HepG2 (cell line): ENCODE measurements at regions not wholly inside any gene's neighbourhood (a gene's known extent, or its start where the extent isn't known, plus 50 kb on each side); places are given as distances from the start of the nearest gene placed in this dataset.

Experiments used
- ATAC-seq: fragments of 200-7000 bp; cut with Tn5 transposase; 3 replicates; pipeline ENCODE4 v1.9.1; 2020; ENCODE audit warnings: mild to moderate bottlenecking, moderate library complexity
- BruUV-seq: library from RNA; stranded (reverse); fragments of 400-500 nt; replicated peaks from 2 replicates; lab custom pipeline; 2021; lab: Mats Ljungman, UMichigan
- CTCF ChIA-PET: fragments of 300-600 bp; formaldehyde crosslinking; extraction: SDS; loops from one replicate; lab custom pipeline; 2021; ENCODE audit warnings: low total read pairs, inconsistent platforms, low intra/inter-chr PET ratio; lab: Yijun Ruan, JAX
- POLR2A ChIA-PET: fragments of 350-600 bp; sonication (Branson Sonifier 250); formaldehyde crosslinking; loops from one replicate; lab custom pipeline; 2020; ENCODE audit warnings: antibody characterized with exemption, inconsistent platforms; lab: Yijun Ruan, JAX
- DNase-seq: peaks from one replicate; pipeline ENCODE4 v3.0.0-alpha.2; 2015; ENCODE audit warnings: low spot score
- FAIRE-seq: peaks from 3 replicates; lab custom pipeline; 2011; peaks lifted over from hg19 to GRCh38; lab: Jason Lieb, UNC
- H2AFZ ChIP-seq: one replicate; pipeline ENCODE4 v1.6.1; 2011; ENCODE audit warnings: low read length, inconsistent platforms
- H3K27ac ChIP-seq: fragments of 300-600 bp; 3 replicates; pipeline ENCODE4 v1.8.0; 2011; ENCODE audit warnings: mixed run types, mild to moderate bottlenecking, mixed read lengths, low read length, inconsistent platforms; ENCODE audit not compliant: insufficient read depth; ENCODE audit errors: extremely low read length
- H3K27me3 ChIP-seq, 2 experiments: fragments of 200-600 bp in 1 of 2; 2 replicates in 1 of 2; 3 replicates in 1 of 2; pipeline versions ENCODE4 v1.6.0 to v1.8.0; 2011; ENCODE audit warnings: low read length in 2 of 2, mild to moderate bottlenecking in 2 of 2, moderate library complexity in 2 of 2, inconsistent platforms in 1 of 2; ENCODE audit not compliant: insufficient read depth in 2 of 2, control insufficient read depth in 1 of 2
- H3K36me3 ChIP-seq, 2 experiments: fragments of 200-600 bp in 1 of 2; replicated peaks in 1 of 2; 2 replicates in 1 of 2; 3 replicates in 1 of 2; pipeline versions ENCODE4 v1.5.1 to v1.8.0; 2011; ENCODE audit warnings: low read length in 2 of 2, inconsistent platforms in 1 of 2; ENCODE audit not compliant: insufficient read depth in 2 of 2, control insufficient read depth in 1 of 2
- H3K4me1 ChIP-seq: 2 replicates; pipeline ENCODE4 v1.5.1; 2012; ENCODE audit warnings: low read length, inconsistent platforms; ENCODE audit not compliant: insufficient read depth
- H3K4me2 ChIP-seq: 2 replicates; pipeline ENCODE4 v1.6.0; 2011; ENCODE audit warnings: low read depth, low read length, inconsistent platforms
- H3K4me3 ChIP-seq, 3 experiments: fragments of 200-600 bp in 1 of 3; sonication (generic), shearing (Covaris generic) in 1 of 3; replicated peaks in 1 of 3; 2 replicates each; pipeline ENCODE4 v1.5.1; 2011 to 2016; ENCODE audit warnings: low read length in 3 of 3, inconsistent platforms in 2 of 3, low read depth in 2 of 3, mild to moderate bottlenecking in 2 of 3, control low read depth in 1 of 3, mixed read lengths in 1 of 3; ENCODE audit not compliant: insufficient read depth in 1 of 3
- H3K79me2 ChIP-seq: one replicate; pipeline ENCODE4 v1.6.1; 2011; ENCODE audit warnings: low read length, inconsistent platforms; ENCODE audit not compliant: insufficient read depth
- H3K9ac ChIP-seq: 2 replicates; pipeline ENCODE4 v1.6.0; 2011; ENCODE audit warnings: mild to moderate bottlenecking, low read depth, low read length, inconsistent platforms; ENCODE audit not compliant: insufficient read depth
- H3K9me3 ChIP-seq: 2 replicates; pipeline ENCODE4 v1.5.1; 2012; ENCODE audit warnings: mild to moderate bottlenecking, low read length
- H4K20me1 ChIP-seq: 2 replicates; pipeline ENCODE4 v1.6.0; 2011; ENCODE audit warnings: inconsistent platforms, mild to moderate bottlenecking, low read length, moderate library complexity; ENCODE audit not compliant: insufficient read depth
- ATAD3A ChIP-seq: sonication (generic); formaldehyde crosslinking; IDR thresholded peaks from 2 replicates; pipeline ENCODE4 v1.4.0; 2020; ENCODE audit warnings: missing genetic modification reagents
- ERF ChIP-seq: IDR thresholded peaks from 2 replicates; pipeline ENCODE4 v1.6.1; 2018; ENCODE audit warnings: missing biosample characterization, missing genetic modification reagents
- ETV6 ChIP-seq: sonication (generic); formaldehyde crosslinking; conservative IDR thresholded peaks from 2 replicates; pipeline ENCODE4 v1.4.0; 2020; ENCODE audit warnings: missing genetic modification reagents
- HCFC1 ChIP-seq: fragments of 150-350 bp; IDR thresholded peaks from 2 replicates; pipeline ENCODE4 v1.6.1; 2014; ENCODE audit warnings: low read depth, low read length
- HDAC1 ChIP-seq: sonication (generic); formaldehyde crosslinking; IDR thresholded peaks from 2 replicates; pipeline ENCODE4 v1.5.1; 2020; ENCODE audit warnings: mild to moderate bottlenecking, missing genetic modification reagents
- HNF4A ChIP-seq: sonication (generic); formaldehyde crosslinking; IDR thresholded peaks from 2 replicates; pipeline ENCODE4 v1.4.0; 2020; ENCODE audit warnings: missing genetic modification reagents
- KDM6A ChIP-seq: IDR thresholded peaks from 2 replicates; pipeline ENCODE4 v1.6.1; 2016; ENCODE audit warnings: low read depth
- MEIS2 ChIP-seq: sonication (generic); formaldehyde crosslinking; IDR thresholded peaks from 2 replicates; pipeline ENCODE4 v1.9.0; 2021; ENCODE audit warnings: mild to moderate bottlenecking, missing genetic modification reagents
- SAP130 ChIP-seq: IDR thresholded peaks from 2 replicates; pipeline ENCODE4 v1.6.1; 2016; ENCODE audit warnings: low read depth
- ZBTB7A ChIP-seq: sonication (generic); formaldehyde crosslinking; IDR thresholded peaks from 2 replicates; pipeline ENCODE4 v1.8.0; 2022; ENCODE audit warnings: mild to moderate bottlenecking, missing genetic modification reagents
- ZC3H13 ChIP-seq: sonication (generic); formaldehyde crosslinking; IDR thresholded peaks from 2 replicates; pipeline ENCODE4 v1.8.1; 2023; ENCODE audit warnings: mild to moderate bottlenecking, missing genetic modification reagents, moderate library complexity
- ZNF142 ChIP-seq: sonication (generic); formaldehyde crosslinking; IDR thresholded peaks from 2 replicates; pipeline ENCODE4 v1.4.0; 2020; ENCODE audit warnings: missing genetic modification reagents
- ZNF367 ChIP-seq: sonication (generic); formaldehyde crosslinking; IDR thresholded peaks from 2 replicates; pipeline ENCODE4 v1.4.0; 2020; ENCODE audit warnings: missing genetic modification reagents, borderline replicate concordance
- whole genome bisulfite sequencing: methylation state at CpG from one replicate; pipeline ENCODE4 v1.1.6; 2017; ENCODE audit warnings: low lambda C conversion rate; 5-methylcytosine and 5-hydroxymethylcytosine counted together
- in situ Hi-C: cut with HindIII; loops from 2 replicates; pipeline ENCODE4 v1.10.0; 2017; ENCODE audit warnings: low pct_unique_long_range_greater_than_20kb; ENCODE audit not compliant: extremely low pct_ligation_motif_present
- intact Hi-C: fragments of 100-400 bp; cut with micrococcal nuclease; formaldehyde crosslinking; loops from one replicate; pipeline ENCODE4 v1.10.0; 2022; ENCODE audit not compliant: unreplicated experiment
- TF ChIP-seq, protein P1 (sequence below): sonication (generic); formaldehyde crosslinking; IDR thresholded peaks from 2 replicates; pipeline ENCODE4 v1.8.1; 2023; ENCODE audit warnings: missing genetic modification reagents, inconsistent platforms, borderline replicate concordance
- TF ChIP-seq, protein P2 (sequence below): sonication (generic); formaldehyde crosslinking; IDR thresholded peaks from 2 replicates; pipeline ENCODE4 v1.9.0; 2021; ENCODE audit warnings: missing genetic modification reagents, borderline replicate concordance
- TF ChIP-seq, protein P3 (sequence below): sonication (generic); formaldehyde crosslinking; IDR thresholded peaks from 2 replicates; pipeline ENCODE4 v1.4.0; 2020; ENCODE audit warnings: low read depth, mild to moderate bottlenecking, missing genetic modification reagents

GRCh38 chr2:210913461-210913860 lies 357.1 kb downstream of the CPS1 start (continued):
- TF ChIP-seq ZNF142 (no peak), SAP130 (CRISPR knock-in tag) (no peak), HDAC1 (CRISPR knock-in tag) (no peak), ETV6 (CRISPR knock-in tag) (no peak), KDM6A (CRISPR knock-in tag) (no peak), HCFC1 (no peak), ATAD3A (CRISPR knock-in tag) (no peak)

- intact Hi-C loops (loop anchor here (2.0 kb wide), 1 partner anchor 47 kb away; no protein-coding TSS in a partner anchor), in situ Hi-C loops (no loop called here)
- Histone ChIP-seq H3K79me2 (no peaks in the 10 kb centered on the region), H2AFZ (no peak overlapping the region), H3K9ac (no peak overlapping the region), H3K9me3 (no peaks in the 10 kb centered on the region), H3K4me1 (peaks cover 22% of the 10 kb centered on the region), H3K36me3 (no peaks in the 10 kb centered on the region), H4K20me1 (no peaks in the 10 kb centered on the region), H3K27me3 (no peaks in the 10 kb centered on the region), H3K27ac (no peak overlapping the region), H3K4me3 (no peak overlapping the region), H3K4me2 (peak overlapping the region; percentile 18; the same call in 1 of the 2 replicates)
- FAIRE-seq: no peak
- CTCF ChIA-PET: no interaction called here
- ATAC-seq: peak; percentile 47; the same call in 2 of the 3 replicates
- peak; percentile 72 for DNase-seq
- no TSS peak for BruUV-seq
- 0% methylated on average over 1 of the region's 1 CpG for WGBS
- POLR2A ChIA-PET: no interaction called here
- TF ChIP-seq, protein P1, sequence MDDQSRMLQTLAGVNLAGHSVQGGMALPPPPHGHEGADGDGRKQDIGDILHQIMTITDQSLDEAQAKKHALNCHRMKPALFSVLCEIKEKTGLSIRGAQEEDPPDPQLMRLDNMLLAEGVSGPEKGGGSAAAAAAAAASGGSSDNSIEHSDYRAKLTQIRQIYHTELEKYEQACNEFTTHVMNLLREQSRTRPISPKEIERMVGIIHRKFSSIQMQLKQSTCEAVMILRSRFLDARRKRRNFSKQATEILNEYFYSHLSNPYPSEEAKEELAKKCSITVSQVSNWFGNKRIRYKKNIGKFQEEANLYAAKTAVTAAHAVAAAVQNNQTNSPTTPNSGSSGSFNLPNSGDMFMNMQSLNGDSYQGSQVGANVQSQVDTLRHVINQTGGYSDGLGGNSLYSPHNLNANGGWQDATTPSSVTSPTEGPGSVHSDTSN (CRISPR knock-in tag): no peak
- TF ChIP-seq ZBTB7A (CRISPR knock-in tag) (no peak), HNF4A (CRISPR knock-in tag) (peak; percentile 32; the same call in 1 of the 2 replicates), MEIS2 (CRISPR knock-in tag) (no peak), ZNF367 (CRISPR knock-in tag) (no peak), ZC3H13 (CRISPR knock-in tag) (no peak), ERF (no peak)
- TF ChIP-seq, protein P2, sequence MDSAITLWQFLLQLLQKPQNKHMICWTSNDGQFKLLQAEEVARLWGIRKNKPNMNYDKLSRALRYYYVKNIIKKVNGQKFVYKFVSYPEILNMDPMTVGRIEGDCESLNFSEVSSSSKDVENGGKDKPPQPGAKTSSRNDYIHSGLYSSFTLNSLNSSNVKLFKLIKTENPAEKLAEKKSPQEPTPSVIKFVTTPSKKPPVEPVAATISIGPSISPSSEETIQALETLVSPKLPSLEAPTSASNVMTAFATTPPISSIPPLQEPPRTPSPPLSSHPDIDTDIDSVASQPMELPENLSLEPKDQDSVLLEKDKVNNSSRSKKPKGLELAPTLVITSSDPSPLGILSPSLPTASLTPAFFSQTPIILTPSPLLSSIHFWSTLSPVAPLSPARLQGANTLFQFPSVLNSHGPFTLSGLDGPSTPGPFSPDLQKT (CRISPR knock-in tag): no peak
- TF ChIP-seq, protein P3, sequence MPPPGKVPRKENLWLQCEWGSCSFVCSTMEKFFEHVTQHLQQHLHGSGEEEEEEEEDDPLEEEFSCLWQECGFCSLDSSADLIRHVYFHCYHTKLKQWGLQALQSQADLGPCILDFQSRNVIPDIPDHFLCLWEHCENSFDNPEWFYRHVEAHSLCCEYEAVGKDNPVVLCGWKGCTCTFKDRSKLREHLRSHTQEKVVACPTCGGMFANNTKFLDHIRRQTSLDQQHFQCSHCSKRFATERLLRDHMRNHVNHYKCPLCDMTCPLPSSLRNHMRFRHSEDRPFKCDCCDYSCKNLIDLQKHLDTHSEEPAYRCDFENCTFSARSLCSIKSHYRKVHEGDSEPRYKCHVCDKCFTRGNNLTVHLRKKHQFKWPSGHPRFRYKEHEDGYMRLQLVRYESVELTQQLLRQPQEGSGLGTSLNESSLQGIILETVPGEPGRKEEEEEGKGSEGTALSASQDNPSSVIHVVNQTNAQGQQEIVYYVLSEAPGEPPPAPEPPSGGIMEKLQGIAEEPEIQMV (CRISPR knock-in tag): no peak
Observed at GRCh38 chr2:210915912-210916311, 359.5 kb downstream of the CPS1 start.
